GM19468 (cell line): ENCODE measurements at regions not wholly inside any gene's neighbourhood (a gene's known extent, or its start where the extent isn't known, plus 50 kb on each side); places are given as distances from the start of the nearest gene placed in this dataset.
"Not testable (repeated sequence)": the region's sequence is repeated elsewhere in the genome, so short reads cannot be mapped to it uniquely, and the experiment has no call there.

ENCODE experiments used
- ATAC-seq: cut with Tn5 transposase; IDR thresholded peaks from one replicate; pipeline ENCODE4 v1.9.1; 2021; ENCODE audit warnings: mild to moderate bottlenecking, moderate library complexity, moderate number of reproducible peaks; ENCODE audit not compliant: unreplicated experiment; ENCODE audit errors: extremely low read depth

DNA sequence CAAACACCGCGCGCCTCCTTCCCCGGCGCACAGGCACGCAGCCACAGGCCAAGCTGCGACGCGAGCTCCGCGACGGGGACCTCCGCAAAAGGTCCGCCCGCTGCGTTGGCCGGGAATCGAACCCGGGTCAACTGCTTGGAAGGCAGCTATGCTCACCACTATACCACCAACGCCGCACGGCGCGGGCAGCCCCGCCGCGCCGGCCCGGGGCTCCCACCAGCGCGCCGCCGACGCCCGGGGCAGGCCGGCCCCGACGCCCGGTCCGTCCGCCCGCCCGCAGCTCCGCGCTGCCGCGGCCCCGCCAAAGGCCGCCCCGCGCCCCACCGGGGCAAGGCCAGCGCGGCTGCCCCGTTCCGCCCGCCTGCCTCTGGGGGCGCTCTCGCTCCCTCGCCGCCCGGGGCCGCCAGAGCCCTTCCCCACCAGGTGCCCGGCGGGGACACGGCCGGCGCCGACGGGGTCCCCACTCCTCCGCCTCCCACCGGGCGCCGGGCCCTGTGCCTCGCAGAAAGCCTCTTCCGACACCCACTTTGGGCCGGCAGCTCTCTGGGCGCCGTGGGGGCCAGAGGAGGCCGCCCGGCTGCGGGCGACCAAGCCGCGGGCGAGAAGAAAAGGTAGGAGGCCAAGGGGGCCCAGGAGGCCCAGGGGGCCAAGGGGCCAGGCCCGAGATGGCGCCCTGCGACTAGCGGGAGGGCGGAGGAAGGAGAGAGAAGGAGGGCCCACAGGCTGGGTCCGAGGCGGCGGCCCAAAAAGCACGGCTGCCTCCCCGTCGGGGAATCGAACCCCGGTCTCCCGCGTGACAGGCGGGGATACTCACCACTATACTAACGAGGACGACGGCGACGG, 50.2 kb upstream of the FCGR2A start:
- ATAC-seq, result not testable (repeated sequence)

DNA sequence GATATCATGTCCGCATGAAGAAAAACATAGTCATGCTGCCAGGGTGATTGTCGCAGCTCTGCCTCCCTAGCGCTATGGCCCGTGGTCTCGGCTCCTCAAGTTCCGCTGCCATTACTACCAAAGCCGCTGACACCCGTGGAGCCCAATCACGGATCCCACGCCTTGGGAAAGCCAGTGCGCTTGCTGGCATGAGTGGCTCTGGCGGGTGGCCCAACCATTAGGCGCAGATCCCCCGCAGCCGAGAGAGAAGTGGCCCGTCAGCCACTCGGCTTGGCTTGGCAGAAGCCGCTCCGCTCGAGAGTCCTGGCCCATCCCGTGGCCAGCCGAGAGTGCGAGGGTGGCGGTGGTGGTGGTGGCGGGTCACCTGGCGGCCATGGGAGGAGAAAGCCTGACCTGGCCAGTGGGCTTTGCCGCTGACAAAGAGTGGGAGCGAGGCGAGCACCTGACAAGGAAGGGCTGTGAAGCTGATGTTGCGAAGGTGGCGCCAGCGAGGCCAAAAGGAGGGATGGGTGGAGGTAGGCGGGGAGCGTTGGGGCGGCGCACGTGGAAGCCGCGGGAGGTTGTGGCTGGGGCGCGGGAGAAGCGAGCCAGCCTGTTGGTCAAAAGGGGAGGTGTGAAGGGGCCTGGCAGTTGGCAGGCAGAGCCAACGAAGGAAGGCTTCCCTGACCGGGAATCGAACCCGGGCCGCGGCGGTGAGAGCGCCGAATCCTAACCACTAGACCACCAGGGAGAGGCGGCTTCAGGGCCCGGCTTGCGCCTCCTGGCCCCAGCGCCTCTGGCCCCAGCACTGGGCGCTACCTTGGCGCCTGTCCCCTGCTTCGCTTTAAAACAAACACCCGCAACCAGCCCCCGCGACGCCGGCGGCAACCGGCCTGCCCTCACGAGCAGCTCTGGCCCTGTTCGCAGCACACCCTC, 51.0 kb upstream of the FCGR2A start:
- ATAC-seq, result peak; percentile 53

DNA sequence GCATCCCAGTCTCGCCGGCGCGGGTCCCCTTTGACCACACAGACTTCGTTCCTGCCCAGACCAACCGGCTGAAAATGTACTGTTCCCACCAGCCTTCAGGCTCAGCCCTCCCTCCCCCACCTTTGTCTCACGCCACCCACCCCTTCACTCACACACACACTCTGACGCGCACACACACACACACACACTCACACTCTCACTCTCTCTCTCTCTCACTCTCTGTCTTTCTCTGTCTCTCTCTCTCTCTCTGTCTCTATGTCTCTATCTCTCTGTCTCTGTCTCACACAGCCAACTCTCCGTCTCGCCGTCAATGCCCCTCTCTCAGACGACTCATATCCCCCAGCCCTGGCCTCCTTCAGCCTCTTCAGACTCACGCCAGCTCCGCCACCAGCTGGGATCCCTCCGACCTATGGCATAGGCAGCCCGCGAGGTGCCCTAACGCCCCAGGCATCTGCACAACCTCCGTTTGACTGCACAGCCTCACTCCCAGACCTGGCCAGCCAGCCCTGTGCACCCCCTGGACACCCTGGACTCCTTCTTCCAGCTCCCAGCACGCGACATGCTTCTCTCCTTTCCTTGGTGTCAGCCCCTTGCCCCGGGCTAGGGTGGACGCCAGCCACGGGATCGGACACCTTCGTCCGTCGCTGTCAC, 53.4 kb upstream of the FCGR2A start:
- not testable (repeated sequence) for ATAC-seq

DNA sequence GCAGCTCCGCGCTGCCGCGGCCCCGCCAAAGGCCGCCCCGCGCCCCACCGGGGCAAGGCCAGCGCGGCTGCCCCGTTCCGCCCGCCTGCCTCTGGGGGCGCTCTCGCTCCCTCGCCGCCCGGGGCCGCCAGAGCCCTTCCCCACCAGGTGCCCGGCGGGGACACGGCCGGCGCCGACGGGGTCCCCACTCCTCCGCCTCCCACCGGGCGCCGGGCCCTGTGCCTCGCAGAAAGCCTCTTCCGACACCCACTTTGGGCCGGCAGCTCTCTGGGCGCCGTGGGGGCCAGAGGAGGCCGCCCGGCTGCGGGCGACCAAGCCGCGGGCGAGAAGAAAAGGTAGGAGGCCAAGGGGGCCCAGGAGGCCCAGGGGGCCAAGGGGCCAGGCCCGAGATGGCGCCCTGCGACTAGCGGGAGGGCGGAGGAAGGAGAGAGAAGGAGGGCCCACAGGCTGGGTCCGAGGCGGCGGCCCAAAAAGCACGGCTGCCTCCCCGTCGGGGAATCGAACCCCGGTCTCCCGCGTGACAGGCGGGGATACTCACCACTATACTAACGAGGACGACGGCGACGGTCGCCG, 57.4 kb upstream of the FCGR2A start:
- ATAC-seq, result not testable (repeated sequence)

DNA sequence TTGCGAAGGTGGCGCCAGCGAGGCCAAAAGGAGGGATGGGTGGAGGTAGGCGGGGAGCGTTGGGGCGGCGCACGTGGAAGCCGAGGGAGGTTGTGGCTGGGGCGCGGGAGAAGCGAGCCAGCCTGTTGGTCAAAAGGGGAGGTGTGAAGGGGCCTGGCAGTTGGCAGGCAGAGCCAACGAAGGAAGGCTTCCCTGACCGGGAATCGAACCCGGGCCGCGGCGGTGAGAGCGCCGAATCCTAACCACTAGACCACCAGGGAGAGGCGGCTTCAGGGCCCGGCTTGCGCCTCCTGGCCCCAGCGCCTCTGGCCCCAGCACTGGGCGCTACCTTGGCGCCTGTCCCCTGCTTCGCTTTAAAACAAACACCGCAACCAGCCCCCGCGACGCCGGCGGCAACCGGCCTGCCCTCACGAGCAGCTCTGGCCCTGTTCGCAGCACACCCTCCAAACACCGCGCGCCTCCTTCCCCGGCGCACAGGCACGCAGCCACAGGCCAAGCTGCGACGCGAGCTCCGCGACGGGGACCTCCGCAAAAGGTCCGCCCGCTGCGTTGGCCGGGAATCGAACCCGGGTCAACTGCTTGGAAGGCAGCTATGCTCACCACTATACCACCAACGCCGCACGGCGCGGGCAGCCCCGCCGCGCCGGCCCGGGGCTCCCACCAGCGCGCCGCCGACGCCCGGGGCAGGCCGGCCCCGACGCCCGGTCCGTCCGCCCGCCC, 58.1 kb upstream of the FCGR2A start:
- ATAC-seq, result peak; percentile 19

DNA sequence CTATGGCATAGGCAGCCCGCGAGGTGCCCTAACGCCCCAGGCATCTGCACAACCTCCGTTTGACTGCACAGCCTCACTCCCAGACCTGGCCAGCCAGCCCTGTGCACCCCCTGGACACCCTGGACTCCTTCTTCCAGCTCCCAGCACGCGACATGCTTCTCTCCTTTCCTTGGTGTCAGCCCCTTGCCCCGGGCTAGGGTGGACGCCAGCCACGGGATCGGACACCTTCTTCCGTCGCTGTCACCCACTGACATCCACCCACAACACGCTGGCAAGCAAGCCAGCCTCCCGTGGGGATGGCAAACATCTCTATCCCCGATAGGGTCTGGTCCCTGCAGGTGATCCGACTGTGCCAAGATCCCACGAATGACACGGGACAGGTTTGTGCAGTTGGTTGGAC, 60.5 kb upstream of the FCGR2A start:
- ATAC-seq, result not testable (repeated sequence)

DNA sequence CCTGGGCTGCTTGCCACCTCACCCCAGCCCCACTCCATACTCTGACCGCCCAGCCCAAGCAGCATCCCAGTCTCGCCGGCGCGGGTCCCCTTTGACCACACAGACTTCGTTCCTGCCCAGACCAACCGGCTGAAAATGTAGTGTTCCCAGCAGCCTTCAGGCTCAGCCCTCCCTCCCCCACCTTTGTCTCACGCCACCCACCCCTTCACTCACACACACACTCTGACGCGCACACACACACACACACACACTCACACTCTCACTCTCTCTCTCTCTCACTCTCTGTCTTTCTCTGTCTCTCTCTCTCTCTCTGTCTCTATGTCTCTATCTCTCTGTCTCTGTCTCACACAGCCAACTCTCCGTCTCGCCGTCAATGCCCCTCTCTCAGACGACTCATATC, 61.0 kb upstream of the FCGR2A start:
- ATAC-seq, result not testable (repeated sequence)

DNA sequence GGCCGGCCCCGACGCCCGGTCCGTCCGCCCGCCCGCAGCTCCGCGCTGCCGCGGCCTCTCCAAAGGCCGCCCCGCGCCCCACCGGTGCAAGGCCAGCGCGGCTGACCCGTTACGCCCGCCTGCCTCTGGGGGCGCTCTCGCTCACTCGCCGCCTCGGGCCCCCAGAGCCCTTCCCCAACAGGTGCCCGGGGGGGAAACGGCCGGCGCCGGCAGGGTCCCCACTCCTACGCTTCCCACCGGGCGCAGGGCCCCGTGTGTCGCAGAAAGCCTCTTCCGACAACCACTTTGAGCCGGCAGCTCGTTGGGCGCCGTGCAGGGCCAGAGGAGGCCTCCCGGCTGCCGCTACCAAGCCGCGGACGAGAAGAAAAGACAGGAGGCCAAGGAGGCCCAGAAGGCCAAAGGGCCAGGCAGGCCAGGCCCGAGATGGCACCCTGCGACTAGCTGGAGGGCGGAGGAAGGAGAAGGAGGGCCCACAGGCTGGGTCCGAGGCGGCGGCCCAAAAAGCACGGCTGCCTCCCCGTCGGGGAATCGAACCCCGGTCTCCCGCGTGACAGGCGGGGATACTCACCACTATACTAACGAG, 64.9 kb upstream of the FCGR2A start:
- ATAC-seq, result no peak

DNA sequence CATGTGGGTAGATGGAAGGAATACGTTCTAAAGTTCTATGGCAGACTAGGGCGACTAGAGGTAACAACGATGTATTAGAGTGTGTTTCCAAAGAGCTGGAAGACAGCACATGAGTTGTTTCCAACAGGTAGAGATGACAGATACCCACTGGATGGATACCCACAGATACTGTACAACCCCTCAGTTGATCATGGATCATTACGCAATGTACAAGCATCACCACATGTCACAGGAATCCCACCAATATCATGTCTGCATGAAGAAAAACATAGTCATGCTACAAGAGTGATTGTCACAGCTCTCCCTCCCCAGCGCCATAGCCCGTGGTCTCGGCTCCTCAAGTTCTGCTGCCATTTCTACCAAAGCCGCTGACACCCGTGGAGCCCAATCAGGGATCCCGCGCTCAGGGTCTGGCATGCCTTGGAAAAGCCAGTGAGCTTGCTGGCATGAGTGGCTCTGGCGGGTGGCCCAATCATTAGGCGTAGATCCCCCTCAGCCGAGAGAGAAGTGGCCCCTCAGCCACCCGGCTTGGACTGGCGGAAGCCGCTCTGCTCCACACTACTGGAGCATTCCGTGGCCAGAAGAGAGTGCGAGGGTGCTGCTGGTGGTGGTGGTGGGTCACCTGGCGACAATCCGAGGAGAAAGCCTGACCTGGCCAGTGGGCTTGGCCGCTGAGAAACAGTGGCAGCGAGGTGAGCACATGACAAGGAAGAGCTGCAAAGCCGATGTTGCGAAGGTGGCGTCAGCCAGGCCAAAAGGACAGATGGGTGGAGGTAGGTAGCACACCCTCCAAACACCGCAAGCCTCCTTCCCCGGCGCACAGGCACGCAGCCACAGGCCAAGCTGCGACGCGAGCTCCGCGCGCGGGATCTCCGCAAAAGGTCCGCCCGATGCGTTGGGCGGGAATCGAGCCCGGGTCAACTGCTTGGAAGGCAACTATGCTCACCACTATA, 65.7 kb upstream of the FCGR2A start:
- ATAC-seq, result no peak

DNA sequence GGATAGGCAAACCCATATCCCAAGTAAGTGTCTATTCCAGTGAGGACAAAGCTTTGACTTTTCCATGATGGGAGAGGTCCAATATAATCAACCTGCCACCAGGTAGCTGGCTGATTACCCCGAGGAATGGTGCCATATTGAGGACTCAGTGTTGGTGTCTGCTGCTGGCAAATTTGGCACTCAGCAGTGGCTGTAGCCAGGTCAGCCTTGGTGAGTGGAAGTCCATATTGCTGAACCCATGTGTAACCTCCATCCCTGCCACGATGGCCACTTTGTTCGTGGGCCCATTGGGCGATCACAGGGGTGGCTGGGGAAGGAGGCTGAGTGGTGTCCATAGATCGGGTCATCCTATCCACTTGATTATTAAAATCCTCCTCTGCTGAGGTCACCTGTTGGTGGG, 65.5 kb upstream of the CFAP126 start:
- not testable (repeated sequence) for ATAC-seq

DNA sequence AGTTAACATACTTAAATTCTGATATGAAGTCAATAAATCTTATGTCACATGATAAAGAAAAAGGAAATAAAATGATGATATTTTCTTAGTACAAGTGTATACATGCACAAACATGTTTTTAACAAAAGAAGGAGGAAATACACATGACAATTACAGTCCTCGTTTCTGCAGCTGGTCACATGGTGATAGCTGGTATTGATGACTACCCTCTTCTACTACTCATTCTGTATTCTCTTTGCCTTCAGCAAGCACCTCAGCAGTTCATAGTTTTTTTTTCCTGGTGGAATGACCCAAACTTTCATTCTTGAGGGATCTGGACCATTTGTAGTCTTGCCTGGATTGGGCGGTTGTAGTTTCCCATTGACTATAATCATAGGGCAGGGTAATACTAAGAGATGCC, 64.4 kb upstream of the CFAP126 start:
- ATAC-seq, result no peak

DNA sequence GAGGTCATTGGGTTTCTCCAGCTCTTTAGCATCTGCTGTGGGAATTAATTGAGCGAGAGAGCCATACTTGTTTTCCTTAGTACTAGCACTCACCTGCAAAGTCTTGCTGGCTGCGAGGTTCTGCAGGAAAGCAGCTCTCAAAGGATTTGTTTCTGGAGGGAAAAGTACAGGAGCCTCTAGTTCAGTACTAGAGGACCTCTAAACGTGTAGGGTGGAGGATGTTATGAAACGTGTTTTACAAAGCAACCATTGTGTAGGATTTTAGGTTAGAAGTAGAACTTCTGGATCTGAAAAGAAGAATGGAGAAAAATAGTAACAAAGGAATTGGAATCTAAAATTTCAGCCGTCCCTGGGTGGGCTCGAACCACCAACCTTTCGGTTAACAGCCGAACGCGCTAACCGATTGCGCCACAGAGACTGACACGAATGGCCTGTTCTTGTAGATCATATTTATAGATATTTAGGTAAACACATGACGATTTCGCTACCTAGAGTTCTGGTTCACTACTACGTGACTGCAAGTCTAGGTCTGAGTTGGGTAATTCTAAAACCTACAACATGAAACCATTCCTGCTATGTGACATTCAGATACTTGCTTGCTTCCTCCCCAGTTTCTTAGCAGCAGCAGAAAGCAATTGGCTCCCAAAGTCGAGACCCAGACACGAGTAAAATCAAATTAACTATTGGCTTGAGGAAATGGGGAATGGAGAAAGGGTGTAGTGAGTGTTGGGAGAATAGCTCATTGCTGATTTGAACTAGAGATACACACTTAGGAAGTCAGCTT, 60.2 kb upstream of the CFAP126 start:
- ATAC-seq, result no peak

DNA sequence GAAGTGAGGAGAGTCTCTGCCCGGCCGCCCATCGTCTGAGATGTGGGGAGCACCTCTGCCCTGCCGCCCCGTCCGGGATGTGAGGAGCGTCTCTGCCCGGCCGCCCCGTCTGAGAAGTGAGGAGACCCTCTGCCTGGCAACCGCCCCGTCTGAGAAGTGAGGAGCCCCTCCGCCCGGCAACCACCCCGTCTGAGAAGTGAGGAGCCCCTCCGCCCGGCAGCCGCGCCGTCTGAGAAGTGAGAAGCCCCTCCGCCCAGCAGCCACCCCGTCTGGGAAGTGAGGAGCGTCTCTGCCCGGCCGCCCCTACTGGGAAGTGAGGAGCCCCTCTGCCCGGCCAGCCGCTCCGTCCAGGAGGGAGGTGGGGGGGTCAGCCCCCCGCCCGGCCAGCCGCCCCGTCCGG, 55.2 kb upstream of the CFAP126 start:
- ATAC-seq, result not testable (repeated sequence)

DNA sequence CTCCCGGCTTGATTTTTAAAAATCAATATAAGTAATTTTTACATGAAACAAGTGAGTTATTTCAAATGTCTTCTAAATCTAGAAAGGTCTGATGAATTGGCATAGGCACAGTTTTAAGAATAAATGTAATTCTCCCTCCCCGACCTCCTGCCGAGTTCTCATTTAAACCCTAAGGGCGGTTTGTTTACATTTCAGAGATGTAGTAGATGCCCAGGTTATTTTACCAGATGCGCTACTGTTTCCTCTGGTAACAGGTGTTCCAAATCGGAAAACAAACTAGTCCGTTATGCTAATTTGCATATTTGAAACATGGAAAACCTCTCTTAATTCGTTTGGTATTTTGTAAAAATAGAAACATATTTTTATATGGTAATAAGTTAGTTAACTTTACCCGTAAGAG, 53.8 kb upstream of the CFAP126 start:
- ATAC-seq, result no peak

DNA sequence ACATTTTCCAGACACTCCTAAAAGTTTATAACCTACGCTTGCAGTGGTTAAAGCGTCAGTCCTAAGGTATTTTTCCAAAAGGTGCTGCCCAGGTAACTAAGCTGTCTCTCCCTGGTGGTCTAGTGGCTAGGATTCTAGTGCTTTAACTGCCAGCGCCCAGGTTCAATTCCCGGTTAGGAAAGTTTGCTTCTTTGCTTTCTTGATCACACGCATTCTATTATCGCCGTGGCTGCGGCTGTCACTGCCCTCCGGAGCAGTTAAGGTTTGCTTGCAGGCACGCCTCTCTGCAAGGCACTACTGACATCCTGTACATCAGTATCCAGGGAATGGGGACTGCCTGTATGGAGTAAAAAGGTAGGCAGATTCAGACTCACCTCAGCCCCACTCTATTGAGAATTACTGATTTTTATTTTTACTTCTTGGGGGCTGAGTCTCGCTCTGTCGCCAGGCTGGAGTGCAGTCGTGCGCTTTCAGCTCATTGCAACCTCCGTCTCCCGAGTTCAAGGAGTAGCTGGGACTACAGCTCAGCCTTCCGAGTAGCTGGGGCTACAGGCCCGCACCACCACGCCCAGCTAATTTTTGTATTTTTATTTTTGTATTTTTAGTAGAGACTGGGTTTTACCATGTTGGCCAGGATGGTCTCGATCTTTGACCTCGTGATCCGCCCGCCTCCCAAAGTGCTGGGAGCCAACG, 53.2 kb upstream of the CFAP126 start:
- ATAC-seq, result no peak

DNA sequence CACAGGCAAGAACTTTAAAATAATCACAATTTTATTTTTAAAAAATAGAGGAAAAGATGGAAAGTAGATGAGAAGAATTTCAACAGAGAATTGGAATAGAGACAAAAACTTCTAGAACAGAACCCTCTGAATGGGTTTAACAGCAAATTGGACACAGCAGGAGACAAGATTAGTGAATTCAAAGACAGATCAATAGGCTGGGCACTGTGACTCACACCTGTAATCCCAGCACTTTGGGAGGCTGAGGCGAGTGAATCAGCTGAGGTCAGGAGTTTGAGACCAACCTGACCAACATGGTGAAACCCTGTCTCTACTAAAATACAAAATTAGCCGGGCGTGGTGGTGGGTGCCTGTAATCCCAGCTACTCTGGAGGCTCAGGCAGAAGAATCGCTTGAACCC, 49.9 kb upstream of the CFAP126 start:
- ATAC-seq, result not testable (repeated sequence)
